ENCODE measurements at regions not wholly inside any gene's neighbourhood (a gene's known extent, or its start where the extent isn't known, plus 50 kb on each side); places are given as distances from the start of the nearest gene placed in this dataset.

DNA sequence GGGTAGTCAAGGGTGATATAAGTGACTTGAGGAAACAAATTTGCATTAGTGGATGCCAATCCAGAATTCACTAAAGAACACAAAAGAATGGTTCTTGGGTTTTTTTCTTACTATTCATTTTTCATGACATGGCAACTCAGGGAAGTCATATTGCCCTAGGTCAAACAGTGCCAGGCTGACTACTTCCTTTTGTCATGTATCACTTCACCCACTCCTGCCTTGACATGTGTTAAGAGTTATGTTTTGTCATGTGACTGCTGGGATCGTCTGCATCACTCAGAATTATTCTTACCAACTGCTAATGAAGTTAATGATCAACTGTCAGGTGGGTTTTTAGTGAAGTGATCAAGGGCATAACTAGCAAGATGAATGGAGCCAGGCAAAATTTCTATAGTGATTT, 74.2 kb downstream of the PRORP start:
- TF ChIP-seq ZBTB7A (tag by site-specific recombination; IDR thresholded peaks at IDR 0.05; ENCODE audit: low read depth): no peak
- TF ChIP-seq, protein P1, sequence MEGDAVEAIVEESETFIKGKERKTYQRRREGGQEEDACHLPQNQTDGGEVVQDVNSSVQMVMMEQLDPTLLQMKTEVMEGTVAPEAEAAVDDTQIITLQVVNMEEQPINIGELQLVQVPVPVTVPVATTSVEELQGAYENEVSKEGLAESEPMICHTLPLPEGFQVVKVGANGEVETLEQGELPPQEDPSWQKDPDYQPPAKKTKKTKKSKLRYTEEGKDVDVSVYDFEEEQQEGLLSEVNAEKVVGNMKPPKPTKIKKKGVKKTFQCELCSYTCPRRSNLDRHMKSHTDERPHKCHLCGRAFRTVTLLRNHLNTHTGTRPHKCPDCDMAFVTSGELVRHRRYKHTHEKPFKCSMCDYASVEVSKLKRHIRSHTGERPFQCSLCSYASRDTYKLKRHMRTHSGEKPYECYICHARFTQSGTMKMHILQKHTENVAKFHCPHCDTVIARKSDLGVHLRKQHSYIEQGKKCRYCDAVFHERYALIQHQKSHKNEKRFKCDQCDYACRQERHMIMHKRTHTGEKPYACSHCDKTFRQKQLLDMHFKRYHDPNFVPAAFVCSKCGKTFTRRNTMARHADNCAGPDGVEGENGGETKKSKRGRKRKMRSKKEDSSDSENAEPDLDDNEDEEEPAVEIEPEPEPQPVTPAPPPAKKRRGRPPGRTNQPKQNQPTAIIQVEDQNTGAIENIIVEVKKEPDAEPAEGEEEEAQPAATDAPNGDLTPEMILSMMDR (tag by site-specific recombination; IDR thresholded peaks at IDR 0.05): no peak
- no peak for TF ChIP-seq ZNF24 (tag by site-specific recombination; IDR thresholded peaks at IDR 0.05)
- TF ChIP-seq, protein P2, sequence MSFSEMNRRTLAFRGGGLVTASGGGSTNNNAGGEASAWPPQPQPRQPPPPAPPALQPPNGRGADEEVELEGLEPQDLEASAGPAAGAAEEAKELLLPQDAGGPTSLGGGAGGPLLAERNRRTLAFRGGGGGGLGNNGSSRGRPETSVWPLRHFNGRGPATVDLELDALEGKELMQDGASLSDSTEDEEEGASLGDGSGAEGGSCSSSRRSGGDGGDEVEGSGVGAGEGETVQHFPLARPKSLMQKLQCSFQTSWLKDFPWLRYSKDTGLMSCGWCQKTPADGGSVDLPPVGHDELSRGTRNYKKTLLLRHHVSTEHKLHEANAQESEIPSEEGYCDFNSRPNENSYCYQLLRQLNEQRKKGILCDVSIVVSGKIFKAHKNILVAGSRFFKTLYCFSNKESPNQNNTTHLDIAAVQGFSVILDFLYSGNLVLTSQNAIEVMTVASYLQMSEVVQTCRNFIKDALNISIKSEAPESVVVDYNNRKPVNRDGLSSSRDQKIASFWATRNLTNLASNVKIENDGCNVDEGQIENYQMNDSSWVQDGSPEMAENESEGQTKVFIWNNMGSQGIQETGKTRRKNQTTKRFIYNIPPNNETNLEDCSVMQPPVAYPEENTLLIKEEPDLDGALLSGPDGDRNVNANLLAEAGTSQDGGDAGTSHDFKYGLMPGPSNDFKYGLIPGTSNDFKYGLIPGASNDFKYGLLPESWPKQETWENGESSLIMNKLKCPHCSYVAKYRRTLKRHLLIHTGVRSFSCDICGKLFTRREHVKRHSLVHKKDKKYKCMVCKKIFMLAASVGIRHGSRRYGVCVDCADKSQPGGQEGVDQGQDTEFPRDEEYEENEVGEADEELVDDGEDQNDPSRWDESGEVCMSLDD (tag by site-specific recombination; IDR thresholded peaks at IDR 0.05): no peak
- no peak for TF ChIP-seq ZNF350 (tag by site-specific recombination; IDR thresholded peaks at IDR 0.05)
- TF ChIP-seq, protein P3, sequence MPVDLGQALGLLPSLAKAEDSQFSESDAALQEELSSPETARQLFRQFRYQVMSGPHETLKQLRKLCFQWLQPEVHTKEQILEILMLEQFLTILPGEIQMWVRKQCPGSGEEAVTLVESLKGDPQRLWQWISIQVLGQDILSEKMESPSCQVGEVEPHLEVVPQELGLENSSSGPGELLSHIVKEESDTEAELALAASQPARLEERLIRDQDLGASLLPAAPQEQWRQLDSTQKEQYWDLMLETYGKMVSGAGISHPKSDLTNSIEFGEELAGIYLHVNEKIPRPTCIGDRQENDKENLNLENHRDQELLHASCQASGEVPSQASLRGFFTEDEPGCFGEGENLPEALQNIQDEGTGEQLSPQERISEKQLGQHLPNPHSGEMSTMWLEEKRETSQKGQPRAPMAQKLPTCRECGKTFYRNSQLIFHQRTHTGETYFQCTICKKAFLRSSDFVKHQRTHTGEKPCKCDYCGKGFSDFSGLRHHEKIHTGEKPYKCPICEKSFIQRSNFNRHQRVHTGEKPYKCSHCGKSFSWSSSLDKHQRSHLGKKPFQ (tag by site-specific recombination; IDR thresholded peaks at IDR 0.05): no peak
